Iris pigment epithelial cell (primary cell): ENCODE measurements at regions not wholly inside any gene's neighbourhood (a gene's known extent, or its start where the extent isn't known, plus 50 kb on each side); places are given as distances from the start of the nearest gene placed in this dataset.
A peak's percentile ranks its signal among the peaks of the same experiment; 100 is the strongest.

Source experiments
- DNase-seq: peaks from one replicate; pipeline ENCODE4 v3.0.0-alpha.2; 2011; ENCODE audit warnings: low read depth

GRCh38 chr2:56615760-56616159 lies 432.0 kb downstream of the CCDC85A start:
- no peak for DNase-seq

DNA sequence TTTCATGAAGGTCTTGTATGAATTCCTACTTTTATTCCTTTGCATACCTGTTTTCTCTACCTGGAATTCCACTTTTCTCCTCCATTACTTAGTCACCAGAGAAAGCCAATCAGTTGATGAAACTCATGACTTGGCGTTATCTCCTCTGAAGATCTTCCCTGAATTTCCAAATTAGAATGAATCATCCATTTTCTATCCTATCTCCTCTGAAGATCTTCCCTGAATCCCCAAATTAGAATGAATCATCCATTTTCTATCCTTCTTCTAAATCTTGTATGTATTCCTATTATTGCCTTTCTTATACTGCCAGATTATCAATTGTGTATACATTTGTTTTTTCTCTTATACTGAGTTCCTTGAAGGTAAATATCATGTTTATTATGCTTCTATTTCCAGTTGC lies 440.4 kb downstream of the CCDC85A start:
- no peak for DNase-seq

DNA sequence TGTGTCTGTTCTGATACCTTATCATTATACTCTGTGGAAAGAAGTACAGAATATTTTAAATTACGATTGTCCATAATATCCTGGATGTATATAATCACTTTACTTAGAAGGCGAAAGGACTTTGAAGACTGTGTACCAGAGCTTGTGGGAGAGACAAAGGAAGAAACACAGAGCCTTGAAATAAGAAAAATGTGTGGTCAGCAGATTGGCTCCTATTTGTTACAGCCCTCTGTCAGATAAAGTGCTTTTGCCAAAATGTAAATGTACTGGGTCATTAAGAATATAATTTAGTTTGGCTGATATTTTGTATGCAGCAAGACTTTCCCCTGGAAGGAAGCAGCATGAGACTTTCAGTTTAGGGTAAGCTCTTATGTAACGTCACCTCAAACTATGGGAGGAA lies 443.1 kb downstream of the CCDC85A start:
- no peak for DNase-seq

DNA sequence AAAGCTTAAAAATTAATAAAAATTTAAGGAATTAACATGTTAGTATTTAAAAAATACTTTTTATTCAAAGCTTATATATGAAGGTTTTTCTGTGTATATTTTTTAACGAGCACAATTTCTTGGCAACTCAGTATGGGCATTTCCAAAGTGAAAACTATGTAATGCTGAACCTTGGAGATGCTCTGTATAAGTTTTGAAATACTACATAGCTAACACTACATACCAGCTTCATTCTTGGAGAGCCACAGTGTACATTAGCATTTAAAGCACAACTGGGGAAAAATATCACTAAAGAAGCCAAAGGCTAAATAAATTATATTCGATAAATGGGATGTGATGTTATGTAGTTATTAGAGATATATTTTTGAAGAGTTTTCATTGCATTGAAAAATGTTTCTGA lies 446.5 kb downstream of the CCDC85A start:
- no peak for DNase-seq

DNA sequence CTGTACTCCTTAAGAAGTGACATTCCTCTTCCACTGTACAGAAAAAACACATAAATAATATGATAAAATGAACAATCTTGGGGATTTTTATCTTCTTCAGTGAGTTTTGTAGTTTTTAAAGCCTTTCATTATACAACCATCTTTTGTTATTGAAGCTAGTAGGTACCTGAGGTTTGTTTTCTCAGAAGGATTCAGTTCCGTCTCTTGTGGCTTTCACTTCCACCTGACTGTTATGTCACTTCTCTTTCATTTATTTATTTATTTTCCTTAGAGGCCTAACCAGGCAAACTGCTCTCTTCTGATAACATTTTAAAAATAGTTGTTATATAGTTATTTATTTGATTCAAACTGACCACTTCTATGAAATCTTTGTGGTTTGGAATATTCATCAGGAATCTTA lies 464.2 kb downstream of the CCDC85A start:
- DNase-seq = no peak

GRCh38 chr2:56648802-56649201 lies 465.0 kb downstream of the CCDC85A start:
- DNase-seq = peak; percentile 44

- peak; percentile 63 for DNase-seq
Observed at GRCh38 chr2:56654936-56655335, 471.1 kb downstream of the CCDC85A start.

- peak; percentile 27 for DNase-seq
Observed at GRCh38 chr2:56656826-56657225, 473.0 kb downstream of the CCDC85A start.

- no peak for DNase-seq
Observed at GRCh38 chr2:56666777-56667176, 483.0 kb downstream of the CCDC85A start.

- DNase-seq = peak; percentile 28
Observed at GRCh38 chr2:56671973-56672569, 488.3 kb downstream of the CCDC85A start.

- no peak for DNase-seq
Observed at GRCh38 chr2:56674084-56674483, 490.3 kb downstream of the CCDC85A start.

DNA sequence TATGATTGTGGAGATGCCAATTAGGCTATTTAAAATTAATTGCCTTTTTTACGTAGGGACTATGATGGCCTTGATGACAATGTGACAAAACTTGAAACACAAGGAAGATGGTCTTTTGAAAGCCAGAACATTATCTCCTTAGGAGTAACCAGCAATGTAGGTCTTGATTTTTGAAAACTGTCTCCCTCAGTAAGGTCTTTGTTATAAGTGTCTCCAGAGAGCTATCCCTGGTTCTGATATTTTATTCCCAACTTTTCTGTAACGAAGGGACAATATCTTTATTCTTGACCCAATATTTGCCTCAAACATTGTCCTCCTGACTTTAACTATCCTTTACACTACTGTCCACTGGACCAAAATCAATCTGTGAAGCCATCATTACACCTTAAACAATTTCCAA lies 493.2 kb downstream of the CCDC85A start:
- DNase-seq = no peak

DNA sequence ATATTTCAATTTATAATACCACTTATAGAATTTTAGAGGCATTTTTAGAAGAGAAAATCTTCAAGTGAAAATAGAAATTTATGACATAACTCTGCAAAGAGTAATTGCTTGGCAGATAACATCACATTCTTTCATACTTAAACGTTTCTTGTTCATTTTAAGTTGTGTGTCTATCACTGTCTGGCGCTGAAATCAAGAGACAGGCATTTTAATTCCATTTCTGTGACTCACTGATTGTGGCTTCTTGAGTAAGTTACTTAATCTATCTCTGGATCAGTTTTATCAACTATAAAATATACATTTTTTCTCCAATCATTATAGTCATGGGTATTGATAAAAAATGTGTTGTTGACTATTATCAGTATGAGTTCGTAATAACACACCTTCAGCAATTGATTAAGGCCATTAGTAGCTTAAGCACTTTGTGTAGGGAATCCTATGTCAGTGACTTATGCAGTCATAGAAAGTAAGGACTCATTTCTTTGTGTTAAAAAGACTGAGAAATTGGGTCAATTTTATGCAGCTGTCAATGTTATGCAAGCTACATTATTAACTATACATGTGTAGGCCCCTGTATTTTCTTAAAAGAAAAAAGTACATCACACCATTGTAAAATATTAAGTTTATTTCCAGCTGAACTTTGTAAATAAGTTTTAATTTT lies 497.3 kb downstream of the CCDC85A start:
- peak; percentile 93 for DNase-seq

- DNase-seq = peak; percentile 79
Observed at GRCh38 chr2:56681659-56682396, 498.0 kb downstream of the CCDC85A start.

DNA sequence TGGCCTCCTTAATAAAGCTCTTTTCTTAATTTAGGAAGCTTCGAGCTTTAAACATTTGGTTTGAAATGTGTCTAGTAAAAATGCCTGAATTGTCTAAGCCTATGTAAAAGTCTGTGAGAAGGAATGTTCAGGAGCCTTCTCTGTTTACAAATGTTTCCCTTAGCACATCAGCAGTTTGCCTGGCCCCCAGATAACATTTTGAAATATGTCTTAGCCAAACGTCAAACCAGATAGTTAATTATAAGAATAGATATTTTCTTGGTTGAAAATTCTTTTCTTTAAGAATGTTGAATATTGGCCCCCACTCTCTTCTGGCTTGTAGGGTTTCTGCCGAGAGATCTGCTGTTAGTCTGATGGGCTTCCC lies 498.6 kb downstream of the CCDC85A start:
- peak; percentile 82 for DNase-seq

GRCh38 chr2:56684327-56684726 lies 500.5 kb downstream of the CCDC85A start:
- DNase-seq = no peak

DNA sequence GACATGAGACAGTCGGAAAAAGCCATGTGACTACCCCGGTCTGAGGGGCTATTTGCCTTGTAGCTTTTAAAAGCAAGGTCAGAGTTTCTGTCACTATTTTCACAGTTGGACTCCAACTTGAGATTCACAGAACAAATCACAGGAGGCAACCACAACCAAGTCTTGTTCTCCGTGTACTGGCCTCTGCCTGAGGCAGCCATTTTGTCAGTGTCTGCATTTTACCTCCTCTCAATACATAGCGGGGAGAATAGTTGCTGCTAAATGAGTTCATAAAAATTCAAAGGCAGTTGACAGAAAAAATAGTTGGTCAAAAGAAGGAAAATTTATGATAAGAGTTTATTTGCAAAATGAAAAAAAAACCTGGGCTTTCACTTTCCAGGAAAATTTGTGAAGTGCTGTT lies 501.4 kb downstream of the CCDC85A start:
- DNase-seq = no peak

DNA sequence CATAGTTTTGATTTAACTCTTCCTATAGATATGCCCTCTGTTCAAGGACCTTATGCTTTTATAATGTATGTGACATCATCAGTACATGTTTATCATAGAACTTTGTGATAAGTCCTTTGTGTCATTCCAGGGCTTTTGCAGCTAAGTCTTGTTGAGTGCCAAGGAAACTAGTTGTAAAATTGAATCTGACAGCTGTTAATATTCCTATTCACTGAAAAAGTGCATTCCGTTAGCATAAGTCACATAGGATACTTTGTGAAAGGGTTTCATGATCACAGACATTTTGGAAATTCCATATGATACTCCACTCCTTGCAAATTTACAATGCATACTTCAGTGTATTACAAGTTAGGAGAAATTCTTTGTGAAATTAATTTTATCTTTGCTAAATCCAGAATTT lies 503.4 kb downstream of the CCDC85A start:
- peak; percentile 59 for DNase-seq

DNA sequence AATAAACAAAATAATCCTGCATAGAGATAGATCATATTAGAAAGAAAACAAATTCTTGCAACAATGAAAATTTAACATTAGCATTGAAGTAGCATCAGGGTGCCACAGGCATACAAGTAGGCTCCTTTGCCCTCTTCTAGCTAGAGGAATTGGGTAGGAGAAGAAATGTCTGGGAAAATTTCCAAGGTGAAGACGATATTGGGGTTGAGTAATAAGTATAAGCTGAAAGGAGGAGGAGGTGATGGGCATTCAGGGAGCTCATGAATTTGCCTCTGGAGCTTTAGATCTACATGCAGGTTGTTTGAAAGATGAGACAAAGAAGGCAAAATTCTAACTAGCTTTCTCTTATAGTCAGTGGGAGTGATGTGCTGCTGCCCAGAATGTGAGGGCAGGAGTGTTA lies 504.9 kb downstream of the CCDC85A start:
- DNase-seq = no peak

DNA sequence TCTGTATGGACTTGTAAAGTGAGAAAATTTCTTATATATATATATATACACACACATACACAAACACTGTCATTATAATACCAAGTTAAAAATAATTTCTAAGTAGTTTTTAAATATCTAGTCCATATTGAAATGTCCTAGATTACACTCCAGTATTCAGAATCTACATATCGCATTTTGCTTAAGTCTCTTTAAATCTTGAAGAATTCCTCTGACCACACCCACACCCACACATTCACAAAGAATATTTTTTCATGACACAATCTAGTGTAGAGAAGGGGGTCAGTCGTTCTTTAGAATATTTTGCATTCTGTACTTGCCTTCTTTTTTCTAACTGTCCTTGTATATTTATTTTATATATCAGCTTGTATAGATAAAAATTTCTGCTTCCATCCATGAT lies 509.7 kb downstream of the CCDC85A start:
- no peak for DNase-seq

- DNase-seq = no peak
Observed at GRCh38 chr2:56703001-56703400, 519.2 kb downstream of the CCDC85A start.

GRCh38 chr2:56705713-56706112 lies 521.9 kb downstream of the CCDC85A start:
- no peak for DNase-seq

- no peak for DNase-seq
Observed at GRCh38 chr2:56707218-56707617, 523.4 kb downstream of the CCDC85A start.

DNA sequence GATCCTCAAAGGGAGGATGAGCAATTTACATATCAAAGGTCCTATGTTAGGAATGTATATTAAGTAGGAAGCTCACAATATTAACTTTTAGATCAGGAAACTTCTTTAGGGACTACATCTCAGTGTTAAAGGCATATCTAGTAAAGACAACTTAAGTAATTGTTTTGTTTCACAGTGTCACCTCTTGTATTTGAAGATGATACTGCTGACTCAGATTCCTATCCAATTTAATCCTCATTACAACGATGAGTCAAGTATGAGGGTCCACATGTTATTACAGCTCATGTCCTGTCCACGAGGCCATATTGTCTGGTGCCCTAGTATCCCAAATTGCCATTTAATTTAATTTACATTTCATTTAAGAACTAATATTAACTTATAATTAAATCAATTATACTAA lies 523.9 kb downstream of the CCDC85A start:
- DNase-seq = no peak
